ENCODE measurements at regions not wholly inside any gene's neighbourhood (a gene's known extent, or its start where the extent isn't known, plus 50 kb on each side); places are given as distances from the start of the nearest gene placed in this dataset.

GRCh38 chr7:18350678-18351077 lies 144.9 kb upstream of the HDAC9 start:
- ChIA-PET POLR2A (no interaction called here), CTCF (interaction anchor here (1.0 to 10.8 kb wide), 9 partner anchors 220 to 1315 kb away, joined by 3 to 572 read pairs (median 43); no protein-coding TSS in a partner anchor)
- H3K4me3 ChIP-seq (replicated peaks in 1 of 3; ENCODE audit: insufficient read depth in 1 of 3, low read depth in 1 of 3, low read length in 3 of 3), result no peak overlapping the region
- H3K4me2 ChIP-seq (ENCODE audit: insufficient read depth, low read length), result no peak overlapping the region
- no peak overlapping the region for H3K27ac ChIP-seq (ENCODE audit: insufficient read depth, low read depth, low read length)
- no TSS peak for BruUV-seq (replicated peaks)
- intact Hi-C loops (cut with micrococcal nuclease) (loop anchor here (5.0 kb wide), 3 partner anchors 772 to 1142 kb away; no protein-coding TSS in a partner anchor), dilution Hi-C loops (cut with MboI; ENCODE audit: extremely low pct_ligation_motif_present, low sequenced_read_pairs) (loop anchor here (25.0 kb wide), 1 partner anchor 212 kb away; no protein-coding TSS in a partner anchor)
- H2AFZ ChIP-seq (ENCODE audit: low read depth, low read length), result no peak overlapping the region
- TF ChIP-seq POLR2A (IDR thresholded peaks at IDR 0.05; ENCODE audit: low read depth, low read length) (no peak), MYC (IDR thresholded peaks at IDR 0.05; ENCODE audit: low read depth, low read length) (no peak), CTCF (IDR thresholded peaks at IDR 0.05; ENCODE audit: extremely low read depth in 1 of 2, insufficient read depth in 1 of 2, low read depth in 1 of 2, low read length in 2 of 2) (no peak), GATA2 (IDR thresholded peaks at IDR 0.05; ENCODE audit: insufficient read depth, insufficient read length, low read depth, low read length) (no peak), EZH2 (IDR thresholded peaks at IDR 0.05; ENCODE audit: borderline replicate concordance, low read depth, low read length, severe bottlenecking) (no peak), MAX (IDR thresholded peaks at IDR 0.05; ENCODE audit: insufficient read depth, insufficient read length) (no peak), FOS (IDR thresholded peaks at IDR 0.05; ENCODE audit: borderline replicate concordance, insufficient read depth, low read length) (no peak), POLR2AphosphoS5 (IDR thresholded peaks at IDR 0.05; ENCODE audit: insufficient read depth, low read depth, low read length) (no peak), JUN (IDR thresholded peaks at IDR 0.05; ENCODE audit: borderline replicate concordance, insufficient read depth, insufficient read length, low read depth) (no peak)
- FAIRE-seq (no peak), DNase-seq (ENCODE audit: low read depth, low spot score) (no peak)
- no peak overlapping the region for H3K9ac ChIP-seq (replicated peaks; ENCODE audit: extremely low read depth, insufficient read depth, low read length)
- no peaks in the 10 kb centered on the region for H3K9me1 ChIP-seq (replicated peaks; ENCODE audit: control insufficient read depth, extremely low read depth, insufficient read depth, low read length)
- no peaks in the 10 kb centered on the region for H3K9me3 ChIP-seq (replicated peaks; ENCODE audit: control insufficient read depth, insufficient read depth, low read length)
- no peaks in the 10 kb centered on the region for H4K20me1 ChIP-seq (replicated peaks; ENCODE audit: control insufficient read depth, extremely low read depth, insufficient read depth, low read length)
- no peaks in the 10 kb centered on the region for H3K27me3 ChIP-seq (ENCODE audit: control insufficient read depth in 2 of 2, insufficient read depth in 2 of 2, low read length in 2 of 2)
- H3K79me2 ChIP-seq (ENCODE audit: control insufficient read depth, insufficient read depth, low read length), result no peaks in the 10 kb centered on the region
- H3K4me1 ChIP-seq (ENCODE audit: control insufficient read depth, extremely low read depth, insufficient read depth, low read length), result no peaks in the 10 kb centered on the region
- no peaks in the 10 kb centered on the region for H3K36me3 ChIP-seq (ENCODE audit: control insufficient read depth in 2 of 2, extremely low read depth in 1 of 2, insufficient read depth in 2 of 2, low read length in 2 of 2)

Measured in endothelial cell of umbilical vein (primary cell).